PFSK-1 (cell line): ENCODE measurements at regions not wholly inside any gene's neighbourhood (a gene's known extent, or its start where the extent isn't known, plus 50 kb on each side); places are given as distances from the start of the nearest gene placed in this dataset.

ENCODE experiments used
- FOXP2 ChIP-seq: optimal IDR thresholded peaks from 2 replicates; pipeline ENCODE3; 2011; ENCODE audit warnings: borderline replicate concordance, control low read depth, inconsistent platforms; ENCODE audit not compliant: insufficient read depth; ENCODE audit errors: extremely low read length, extremely low read depth
- POLR2AphosphoS5 ChIP-seq: IDR thresholded peaks from 2 replicates; pipeline ENCODE4 v1.6.1; 2012; ENCODE audit warnings: low read depth, mild to moderate bottlenecking, control low read depth, low read length, moderate library complexity
- REST ChIP-seq, 2 experiments: IDR thresholded peaks; 2 replicates each; pipeline versions ENCODE4 v1.6.1 to v1.8.0; 2011 to 2012; ENCODE audit warnings: low read depth in 2 of 2, low read length in 2 of 2, control low read depth in 1 of 2, inconsistent platforms in 1 of 2, mild to moderate bottlenecking in 1 of 2, moderate library complexity in 1 of 2; ENCODE audit not compliant: insufficient read depth in 1 of 2
- SIN3A ChIP-seq: IDR thresholded peaks from 2 replicates; pipeline ENCODE4 v1.6.1; 2012; ENCODE audit warnings: mild to moderate bottlenecking, low read length, moderate library complexity, borderline replicate concordance; ENCODE audit not compliant: insufficient read depth
- TAF1 ChIP-seq: IDR thresholded peaks from 2 replicates; pipeline ENCODE4 v1.6.1; 2012; ENCODE audit warnings: low read length, control low read depth, borderline replicate concordance; ENCODE audit not compliant: insufficient read depth

- TF ChIP-seq TAF1 (no peak), POLR2AphosphoS5 (no peak), FOXP2 (no peak), REST (IDR thresholded peaks at IDR 0.05; ENCODE audit: insufficient read depth in 1 of 2, low read depth in 2 of 2, low read length in 2 of 2) (no peak), SIN3A (no peak)
Measured at GRCh38 chr5:20212701-20213100, 224.7 kb upstream of the CDH18 start.

GRCh38 chr5:20166456-20166855 is 178.5 kb upstream of the CDH18 start:
- no peak for TF ChIP-seq SIN3A
- TF ChIP-seq REST (IDR thresholded peaks at IDR 0.05; ENCODE audit: insufficient read depth in 1 of 2, low read depth in 2 of 2, low read length in 2 of 2) = no peak
- no peak for TF ChIP-seq POLR2AphosphoS5
- TF ChIP-seq TAF1 = no peak
- TF ChIP-seq FOXP2 = no peak

- TF ChIP-seq POLR2AphosphoS5 (no peak), FOXP2 (no peak), REST (IDR thresholded peaks at IDR 0.05; ENCODE audit: insufficient read depth in 1 of 2, low read depth in 2 of 2, low read length in 2 of 2) (no peak), TAF1 (no peak), SIN3A (no peak)
Measured at GRCh38 chr5:20158006-20158405, 170.0 kb upstream of the CDH18 start.

GRCh38 chr5:20157089-20157488 is 169.1 kb upstream of the CDH18 start:
- no peak for TF ChIP-seq TAF1
- TF ChIP-seq REST (IDR thresholded peaks at IDR 0.05; ENCODE audit: insufficient read depth in 1 of 2, low read depth in 2 of 2, low read length in 2 of 2) = no peak
- no peak for TF ChIP-seq FOXP2
- TF ChIP-seq SIN3A = no peak
- TF ChIP-seq POLR2AphosphoS5 = no peak

- no peak for TF ChIP-seq TAF1
Measured at GRCh38 chr5:20145240-20145639, 157.2 kb upstream of the CDH18 start.

GRCh38 chr5:20129501-20129900 is 141.5 kb upstream of the CDH18 start:
- TF ChIP-seq POLR2AphosphoS5 = no peak
- TF ChIP-seq TAF1 = no peak
- TF ChIP-seq SIN3A = no peak
